Tibial nerve (tissue), 4 donors: ENCODE measurements at regions not wholly inside any gene's neighbourhood (a gene's known extent, or its start where the extent isn't known, plus 50 kb on each side); places are given as distances from the start of the nearest gene placed in this dataset.
"Not testable (repeated sequence)": the region's sequence is repeated elsewhere in the genome, so short reads cannot be mapped to it uniquely, and the experiment has no call there.

Experiments used
- DNase-seq, 2 donors: peaks; one replicate each; pipeline ENCODE4 v3.0.0-alpha.2; 2019; ENCODE audit warnings: low spot score in 2 of 2
- H3K27ac ChIP-seq, 4 donors: fragments of 200-600 bp; sonication (generic) in 3 of 4; one replicate each; pipeline ENCODE4 v1.5.1; 2017 to 2019; ENCODE audit warnings: mild to moderate bottlenecking in 1 of 4
- H3K27me3 ChIP-seq, 2 donors: fragments of 200-600 bp; sonication (generic) in 1 of 2; one replicate each; pipeline versions ENCODE4 v1.5.1 to v1.6.0; 2017 to 2019
- H3K36me3 ChIP-seq, 3 donors: fragments of 200-600 bp; sonication (generic); one replicate each; pipeline ENCODE4 v1.5.1; 2018 to 2019
- H3K4me1 ChIP-seq, 4 donors: fragments of 200-600 bp; sonication (generic) in 3 of 4; one replicate each; pipeline ENCODE4 v1.5.1; 2017 to 2019
- H3K4me3 ChIP-seq, 4 donors: fragments of 200-600 bp; sonication (generic) in 3 of 4; one replicate each; pipeline ENCODE4 v1.5.1; 2017 to 2019; ENCODE audit warnings: mild to moderate bottlenecking in 1 of 4, moderate library complexity in 1 of 4
- H3K9me3 ChIP-seq, 4 donors: fragments of 200-600 bp; sonication (generic) in 3 of 4; one replicate each; pipeline ENCODE4 v1.5.1; 2017 to 2019
- CTCF ChIP-seq, 5 experiments: fragments of 200-600 bp in 3 of 5; fragments of 450-650 bp in 2 of 5; sonication (generic) in 3 of 5; IDR thresholded peaks; one replicate each; pipeline ENCODE4 v1.5.1; 2016 to 2019; ENCODE audit warnings: antibody characterized with exemption in 5 of 5, mild to moderate bottlenecking in 3 of 5, moderate library complexity in 2 of 5
- EP300 ChIP-seq, 2 donors: sonication (generic); formaldehyde crosslinking; IDR thresholded peaks; one replicate each; pipeline ENCODE4 v1.6.1; 2017; ENCODE audit warnings: antibody characterized with exemption in 2 of 2, mild to moderate bottlenecking in 1 of 2
- POLR2A ChIP-seq, 2 donors: fragments of 450-650 bp; IDR thresholded peaks; one replicate each; pipeline ENCODE4 v1.6.1; 2017; ENCODE audit warnings: antibody characterized with exemption in 2 of 2, mild to moderate bottlenecking in 2 of 2, moderate library complexity in 2 of 2
- WGBS, 2 donors: methylation state at CpG; one replicate each; pipeline ENCODE4 v1.1.5; 2018; 5-methylcytosine and 5-hydroxymethylcytosine counted together

- no peaks in the 10 kb centered on the region for H3K27me3 ChIP-seq
- TF ChIP-seq POLR2A (IDR thresholded peaks at IDR 0.05) (no peak), CTCF (IDR thresholded peaks at IDR 0.05) (no peak), EP300 (IDR thresholded peaks at IDR 0.05) (no peak)
- 52 to 63% methylated on average over 2 of the region's 2 CpGs for WGBS, 2 donors
Measured at GRCh38 chr1:172851856-172852255, 193.0 kb downstream of the FASLG start.

GRCh38 chr1:172855983-172856382, 194.8 kb downstream of the TNFSF18 start:
- not testable (repeated sequence) for H3K36me3 ChIP-seq, H3K27ac ChIP-seq, H3K4me3 ChIP-seq, H3K4me1 ChIP-seq, DNase-seq, H3K9me3 ChIP-seq, H3K27me3 ChIP-seq
- 74 to 82% methylated on average over 8 of the region's 9 CpGs for WGBS, 2 donors

More at GRCh38 chr1:172851856-172852255, 193.0 kb downstream of the FASLG start:
- no peak for DNase-seq
- Histone ChIP-seq H3K4me1 (no peaks in the 10 kb centered on the region), H3K36me3 (no peaks in the 10 kb centered on the region), H3K4me3 (no peak overlapping the region), H3K27ac (no peak overlapping the region), H3K9me3 (no peaks in the 10 kb centered on the region)

GRCh38 chr1:172863031-172863430, 187.7 kb downstream of the TNFSF18 start:
- Histone ChIP-seq H3K9me3 (peaks cover 0 to 2% (median 0%) of the 10 kb centered on the region in 4 donors), H3K27ac (no peak overlapping the region), H3K27me3 (no peaks in the 10 kb centered on the region), H3K36me3 (no peaks in the 10 kb centered on the region), H3K4me1 (no peaks in the 10 kb centered on the region), H3K4me3 (no peak overlapping the region)
- no peak for DNase-seq
- TF ChIP-seq EP300 (IDR thresholded peaks at IDR 0.05) (no peak), CTCF (IDR thresholded peaks at IDR 0.05) (no peak), POLR2A (IDR thresholded peaks at IDR 0.05) (no peak)
- WGBS, 2 donors, result 94 to 98% methylated on average over 2 of the region's 2 CpGs

GRCh38 chr1:172867216-172867818, 183.4 kb downstream of the TNFSF18 start:
- Histone ChIP-seq H3K9me3 (no peaks in the 10 kb centered on the region), H3K27ac (no peak overlapping the region), H3K27me3 (no peaks in the 10 kb centered on the region), H3K4me1 (no peaks in the 10 kb centered on the region), H3K4me3 (no peak overlapping the region), H3K36me3 (no peaks in the 10 kb centered on the region)
- no peak for DNase-seq
- 85 to 92% methylated on average over 2 of the region's 2 CpGs for WGBS, 2 donors
- no peak for TF ChIP-seq CTCF (IDR thresholded peaks at IDR 0.05)

GRCh38 chr1:172870901-172871606, 179.7 kb downstream of the TNFSF18 start:
- Histone ChIP-seq H3K36me3 (no peaks in the 10 kb centered on the region), H3K27me3 (no peaks in the 10 kb centered on the region), H3K4me3 (no peak overlapping the region)

More at GRCh38 chr1:172870901-172871606, 179.7 kb downstream of the TNFSF18 start:
- DNase-seq, result no peak
- no peak overlapping the region for H3K27ac ChIP-seq
- H3K4me1 ChIP-seq, result no peaks in the 10 kb centered on the region
- no peak for TF ChIP-seq POLR2A (IDR thresholded peaks at IDR 0.05)
- no peak for TF ChIP-seq CTCF (IDR thresholded peaks at IDR 0.05)
- no peak for TF ChIP-seq EP300 (IDR thresholded peaks at IDR 0.05)
- no peaks in the 10 kb centered on the region for H3K9me3 ChIP-seq
